OCI-LY7 (cell line): ENCODE measurements at regions not wholly inside any gene's neighbourhood (a gene's known extent, or its start where the extent isn't known, plus 50 kb on each side); places are given as distances from the start of the nearest gene placed in this dataset.

Experiments
- EZH2phosphoT487 ChIP-seq: fragments of 200-600 bp; sonication (generic); IDR thresholded peaks from 2 replicates; pipeline ENCODE4 v1.6.1; 2018; ENCODE audit warnings: low read depth, borderline replicate concordance, mild to moderate bottlenecking, mixed run types, antibody characterized with exemption, low read length, moderate library complexity, mixed read lengths
- TF ChIP-seq, protein P1 (sequence below): fragments of 200-600 bp; sonication (generic); conservative IDR thresholded peaks from 2 replicates; pipeline ENCODE4 v1.5.1; 2014; ENCODE audit warnings: mild to moderate bottlenecking, antibody characterized with exemption, low read length, moderate library complexity, mixed read lengths

- TF ChIP-seq, protein P1, sequence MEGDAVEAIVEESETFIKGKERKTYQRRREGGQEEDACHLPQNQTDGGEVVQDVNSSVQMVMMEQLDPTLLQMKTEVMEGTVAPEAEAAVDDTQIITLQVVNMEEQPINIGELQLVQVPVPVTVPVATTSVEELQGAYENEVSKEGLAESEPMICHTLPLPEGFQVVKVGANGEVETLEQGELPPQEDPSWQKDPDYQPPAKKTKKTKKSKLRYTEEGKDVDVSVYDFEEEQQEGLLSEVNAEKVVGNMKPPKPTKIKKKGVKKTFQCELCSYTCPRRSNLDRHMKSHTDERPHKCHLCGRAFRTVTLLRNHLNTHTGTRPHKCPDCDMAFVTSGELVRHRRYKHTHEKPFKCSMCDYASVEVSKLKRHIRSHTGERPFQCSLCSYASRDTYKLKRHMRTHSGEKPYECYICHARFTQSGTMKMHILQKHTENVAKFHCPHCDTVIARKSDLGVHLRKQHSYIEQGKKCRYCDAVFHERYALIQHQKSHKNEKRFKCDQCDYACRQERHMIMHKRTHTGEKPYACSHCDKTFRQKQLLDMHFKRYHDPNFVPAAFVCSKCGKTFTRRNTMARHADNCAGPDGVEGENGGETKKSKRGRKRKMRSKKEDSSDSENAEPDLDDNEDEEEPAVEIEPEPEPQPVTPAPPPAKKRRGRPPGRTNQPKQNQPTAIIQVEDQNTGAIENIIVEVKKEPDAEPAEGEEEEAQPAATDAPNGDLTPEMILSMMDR = no peak
- TF ChIP-seq EZH2phosphoT487 = no peak
These were observed 2144.3 kb upstream of the C9orf72 start for GRCh38 chr9:29717631-29718030.
